ENCODE measurements at regions not wholly inside any gene's neighbourhood (a gene's known extent, or its start where the extent isn't known, plus 50 kb on each side); places are given as distances from the start of the nearest gene placed in this dataset.

GRCh38 chr18:26768385-26768784, 97.1 kb downstream of the AQP4 start:
- Histone ChIP-seq H3K36me3 (replicated peaks) (no peaks in the 10 kb centered on the region), H3K4me3 (ENCODE audit: low read depth, low read length) (no peak overlapping the region), H3K27me3 (replicated peaks) (no peaks in the 10 kb centered on the region), H3K27ac (no peak overlapping the region)
- in situ Hi-C loops (cut with HindIII; ENCODE audit: low pct_ligation_motif_present, low sequenced_read_pairs), result no loop called here
- no peak for TF ChIP-seq CTCF (IDR thresholded peaks at IDR 0.05; ENCODE audit: low read depth, low read length, missing control alignments)
- no peak for DNase-seq

GRCh38 chr18:26765498-26765897, 100.0 kb downstream of the AQP4 start:
- TF ChIP-seq CTCF (IDR thresholded peaks at IDR 0.05; ENCODE audit: low read depth, low read length, missing control alignments), result no peak
- no peak for DNase-seq
- Histone ChIP-seq H3K4me3 (ENCODE audit: low read depth, low read length) (no peak overlapping the region), H3K36me3 (replicated peaks) (no peaks in the 10 kb centered on the region), H3K27me3 (replicated peaks) (no peaks in the 10 kb centered on the region), H3K27ac (no peak overlapping the region)
- in situ Hi-C loops (cut with HindIII; ENCODE audit: low pct_ligation_motif_present, low sequenced_read_pairs), result no loop called here

GRCh38 chr18:26764586-26764985, 100.9 kb downstream of the AQP4 start:
- no peak for TF ChIP-seq CTCF (IDR thresholded peaks at IDR 0.05; ENCODE audit: low read depth, low read length, missing control alignments)
- in situ Hi-C loops (cut with HindIII; ENCODE audit: low pct_ligation_motif_present, low sequenced_read_pairs), result no loop called here
- Histone ChIP-seq H3K4me3 (ENCODE audit: low read depth, low read length) (no peak overlapping the region), H3K27ac (no peak overlapping the region), H3K27me3 (replicated peaks) (no peaks in the 10 kb centered on the region), H3K36me3 (replicated peaks) (no peaks in the 10 kb centered on the region)
- DNase-seq, result no peak

GRCh38 chr18:26764177-26764576, 101.3 kb downstream of the AQP4 start:
- Histone ChIP-seq H3K27me3 (replicated peaks) (no peaks in the 10 kb centered on the region), H3K27ac (no peak overlapping the region), H3K4me3 (ENCODE audit: low read depth, low read length) (no peak overlapping the region), H3K36me3 (replicated peaks) (no peaks in the 10 kb centered on the region)
- in situ Hi-C loops (cut with HindIII; ENCODE audit: low pct_ligation_motif_present, low sequenced_read_pairs), result no loop called here
- no peak for DNase-seq
- no peak for TF ChIP-seq CTCF (IDR thresholded peaks at IDR 0.05; ENCODE audit: low read depth, low read length, missing control alignments)

GRCh38 chr18:26763446-26764110, 101.9 kb downstream of the AQP4 start:
- Histone ChIP-seq H3K27me3 (replicated peaks) (no peaks in the 10 kb centered on the region), H3K4me3 (ENCODE audit: low read depth, low read length) (no peak overlapping the region), H3K36me3 (replicated peaks) (no peaks in the 10 kb centered on the region), H3K27ac (no peak overlapping the region)
- no peak for DNase-seq
- no peak for TF ChIP-seq CTCF (IDR thresholded peaks at IDR 0.05; ENCODE audit: low read depth, low read length, missing control alignments)
- in situ Hi-C loops (cut with HindIII; ENCODE audit: low pct_ligation_motif_present, low sequenced_read_pairs), result no loop called here
